GM12874 (cell line): ENCODE measurements at regions not wholly inside any gene's neighbourhood (a gene's known extent, or its start where the extent isn't known, plus 50 kb on each side); places are given as distances from the start of the nearest gene placed in this dataset.

Source experiments
- CTCF ChIP-seq: IDR thresholded peaks from 2 replicates; pipeline ENCODE4 v1.5.1; 2011; ENCODE audit warnings: low read depth, mild to moderate bottlenecking, control low read depth, low read length, moderate library complexity; ENCODE audit not compliant: insufficient read depth

- TF ChIP-seq CTCF = no peak
Observed at GRCh38 chr20:48419173-48419572, 408.6 kb downstream of the PREX1 start.

GRCh38 chr20:48416002-48416401 lies 411.8 kb downstream of the PREX1 start:
- no peak for TF ChIP-seq CTCF

- no peak for TF ChIP-seq CTCF
Observed at GRCh38 chr20:48414786-48415185, 413.0 kb downstream of the PREX1 start.

- TF ChIP-seq CTCF = no peak
Observed at GRCh38 chr20:48411919-48412522, 415.8 kb downstream of the PREX1 start.

- TF ChIP-seq CTCF = no peak
Observed at GRCh38 chr20:48411245-48411644, 416.6 kb downstream of the PREX1 start.

- TF ChIP-seq CTCF = no peak
Observed at GRCh38 chr20:48409055-48409615, 418.7 kb downstream of the PREX1 start.

GRCh38 chr20:48407710-48408109 lies 420.1 kb downstream of the PREX1 start:
- no peak for TF ChIP-seq CTCF
